H1 (cell line): ENCODE measurements at regions not wholly inside any gene's neighbourhood (a gene's known extent, or its start where the extent isn't known, plus 50 kb on each side); places are given as distances from the start of the nearest gene placed in this dataset.

Experiments used
- CTCF ChIA-PET: fragments of 300-600 bp; sonication (Branson Sonifier 250); formaldehyde crosslinking; loops from one replicate; lab custom pipeline; 2021; ENCODE audit not compliant: partially characterized antibody; lab: Charles Lee
- POLR2A ChIA-PET: fragments of 300-600 bp; sonication (Branson Sonifier 250); formaldehyde crosslinking; loops from one replicate; lab custom pipeline; 2021; ENCODE audit warnings: inconsistent platforms; ENCODE audit not compliant: partially characterized antibody; lab: Charles Lee
- DNase-seq, 2 experiments: peaks; one replicate each; pipeline versions ENCODE4 v3.0.0 to v3.0.0-alpha.2; 2010 to 2022; ENCODE audit warnings: low spot score in 2 of 2, low read depth in 1 of 2, mixed read lengths in 1 of 2
- FAIRE-seq: peaks from 2 replicates; lab custom pipeline; 2011; peaks lifted over from hg19 to GRCh38; lab: Jason Lieb, UNC
- H2AFZ ChIP-seq: 2 replicates; pipeline ENCODE4 v1.8.1; 2012; ENCODE audit warnings: low read length, inconsistent platforms
- H2AK5ac ChIP-seq: 2 replicates; pipeline ENCODE4 v1.6.1; 2013; ENCODE audit warnings: low read depth, low read length
- H2BK120ac ChIP-seq: replicated peaks from 2 replicates; pipeline ENCODE3; 2013; ENCODE audit warnings: low read depth, low read length, inconsistent platforms
- H2BK12ac ChIP-seq: 2 replicates; pipeline ENCODE4 v1.6.1; 2013; ENCODE audit warnings: low read depth, low read length
- H2BK15ac ChIP-seq: 2 replicates; pipeline ENCODE4 v1.6.1; 2013; ENCODE audit warnings: low read length
- H2BK20ac ChIP-seq: 2 replicates; pipeline ENCODE4 v1.6.1; 2013; ENCODE audit warnings: low read length
- H2BK5ac ChIP-seq: 2 replicates; pipeline ENCODE4 v1.6.1; 2013; ENCODE audit warnings: low read depth, low read length
- H3K14ac ChIP-seq: 2 replicates; pipeline ENCODE4 v1.6.1; 2013; ENCODE audit warnings: inconsistent platforms; ENCODE audit not compliant: insufficient read length
- H3K18ac ChIP-seq: 2 replicates; pipeline ENCODE4 v1.6.1; 2013; ENCODE audit warnings: low read length; ENCODE audit errors: extremely low read depth
- H3K23ac ChIP-seq: 2 replicates; pipeline ENCODE4 v1.6.1; 2013; ENCODE audit warnings: inconsistent platforms; ENCODE audit not compliant: insufficient read length
- H3K23me2 ChIP-seq: 2 replicates; pipeline ENCODE4 v1.6.1; 2013; ENCODE audit warnings: low read depth, low read length
- H3K27ac ChIP-seq: 2 replicates; pipeline ENCODE4 v1.6.1; 2011; ENCODE audit warnings: low read depth, low read length, inconsistent platforms
- H3K27me3 ChIP-seq, 4 experiments: replicated peaks in 1 of 4; 1 replicate in 1 of 4; 2 replicates in 3 of 4; pipeline versions ENCODE4 v1.6.1 to v1.8.1; 2011 to 2013; ENCODE audit warnings: low read length in 3 of 4, mild to moderate bottlenecking in 3 of 4, inconsistent platforms in 2 of 4, mixed read lengths in 2 of 4, moderate library complexity in 1 of 4; ENCODE audit not compliant: control insufficient read depth in 3 of 4, insufficient read depth in 3 of 4; ENCODE audit errors: extremely low read depth in 1 of 4
- H3K36me3 ChIP-seq, 4 experiments: 2 replicates each; pipeline versions ENCODE4 v1.6.1 to v1.8.1; 2011 to 2013; ENCODE audit warnings: mild to moderate bottlenecking in 4 of 4, low read length in 3 of 4, moderate library complexity in 2 of 4, control low read depth in 1 of 4, inconsistent platforms in 1 of 4; ENCODE audit not compliant: insufficient read depth in 4 of 4, control insufficient read depth in 2 of 4
- H3K4ac ChIP-seq: replicated peaks from 2 replicates; pipeline ENCODE3; 2013; ENCODE audit warnings: low read length, low read depth, mixed read lengths, inconsistent platforms; ENCODE audit not compliant: insufficient read length
- H3K4me1 ChIP-seq, 4 experiments: replicated peaks in 1 of 4; 1 replicate in 1 of 4; 2 replicates in 3 of 4; pipeline versions ENCODE4 v1.6.1 to v1.8.1; 2011 to 2013; ENCODE audit warnings: low read length in 3 of 4, inconsistent platforms in 2 of 4, mixed read lengths in 1 of 4; ENCODE audit not compliant: insufficient read depth in 4 of 4, control insufficient read depth in 3 of 4
- H3K4me2 ChIP-seq, 2 experiments: 2 replicates each; pipeline versions ENCODE4 v1.6.1 to v1.8.1; 2011 to 2013; ENCODE audit warnings: low read depth in 2 of 2, low read length in 2 of 2, control low read depth in 1 of 2, inconsistent platforms in 1 of 2, mild to moderate bottlenecking in 1 of 2; ENCODE audit not compliant: insufficient read depth in 1 of 2
- H3K4me3 ChIP-seq, 4 experiments: fragments of 200-600, 300-600 bp in 1 of 4; sonication (generic), shearing (Covaris generic), sonication (Bioruptor Twin) in 1 of 4; 2 replicates each; pipeline versions ENCODE4 v1.5.1 to v1.8.1; 2011 to 2016; ENCODE audit warnings: low read length in 4 of 4, low read depth in 3 of 4, control low read depth in 2 of 4, inconsistent platforms in 2 of 4, mild to moderate bottlenecking in 2 of 4, mixed read lengths in 1 of 4, moderate library complexity in 1 of 4; ENCODE audit not compliant: insufficient read depth in 2 of 4; ENCODE audit errors: extremely low read depth in 1 of 4
- H3K56ac ChIP-seq: replicated peaks from 2 replicates; pipeline ENCODE3; 2013; ENCODE audit warnings: low read depth, mild to moderate bottlenecking, mixed read lengths, low read length, inconsistent platforms; ENCODE audit not compliant: insufficient read length
- H3K79me1 ChIP-seq: 2 replicates; pipeline ENCODE4 v1.6.1; 2013; ENCODE audit warnings: low read depth, low read length, control low read depth
- H3K79me2 ChIP-seq, 2 experiments: 2 replicates each; pipeline versions ENCODE4 v1.6.1 to v1.8.1; 2012 to 2013; ENCODE audit warnings: low read length in 2 of 2, mild to moderate bottlenecking in 2 of 2, inconsistent platforms in 1 of 2; ENCODE audit not compliant: insufficient read depth in 2 of 2, control insufficient read depth in 1 of 2
- H3K9ac ChIP-seq, 4 experiments: replicated peaks in 1 of 4; 1 replicate in 1 of 4; 2 replicates in 3 of 4; pipeline versions ENCODE4 v1.6.1 to v1.8.1; 2011 to 2013; ENCODE audit warnings: low read depth in 3 of 4, low read length in 3 of 4, control low read depth in 2 of 4, mild to moderate bottlenecking in 2 of 4, moderate library complexity in 2 of 4, inconsistent platforms in 1 of 4; ENCODE audit errors: extremely low read depth in 1 of 4
- H3K9me3 ChIP-seq, 2 experiments: 2 replicates each; pipeline versions ENCODE4 v1.6.1 to v1.8.1; 2012 to 2013; ENCODE audit warnings: mild to moderate bottlenecking in 2 of 2, moderate library complexity in 2 of 2, control low read depth in 1 of 2, inconsistent platforms in 1 of 2, low read depth in 1 of 2, low read length in 1 of 2, mixed read lengths in 1 of 2; ENCODE audit not compliant: insufficient read depth in 2 of 2
- H4K20me1 ChIP-seq, 2 experiments: replicated peaks in 1 of 2; 2 replicates each; pipeline versions ENCODE3 to v1.8.1; 2011 to 2013; ENCODE audit warnings: inconsistent platforms in 2 of 2, low read length in 2 of 2, mild to moderate bottlenecking in 1 of 2; ENCODE audit not compliant: insufficient read depth in 2 of 2, control insufficient read depth in 1 of 2
- H4K5ac ChIP-seq: 2 replicates; pipeline ENCODE4 v1.6.1; 2013; ENCODE audit warnings: low read length, low read depth, mixed read lengths, inconsistent platforms; ENCODE audit not compliant: insufficient read length
- H4K8ac ChIP-seq: 2 replicates; pipeline ENCODE4 v1.8.0; 2013; ENCODE audit warnings: mild to moderate bottlenecking, moderate library complexity, low read length, inconsistent platforms; ENCODE audit not compliant: insufficient read depth; ENCODE audit errors: extremely low read depth
- H4K91ac ChIP-seq: replicated peaks from 2 replicates; pipeline ENCODE3; 2013; ENCODE audit warnings: low read length, mixed read lengths, inconsistent platforms; ENCODE audit not compliant: insufficient read length
- CBX5 ChIP-seq: fragments of 300-800, 300-1000 bp; sonication (generic); IDR thresholded peaks from 2 replicates; pipeline ENCODE4 v1.7.1; 2016; ENCODE audit warnings: antibody characterized with exemption, low read length, low read depth
- CBX8 ChIP-seq: fragments of 300-800, 300-1000 bp; sonication (generic); IDR thresholded peaks from 2 replicates; pipeline ENCODE4 v1.7.1; 2016; ENCODE audit warnings: low read depth, low read length, borderline replicate concordance
- FOSL1 ChIP-seq: IDR thresholded peaks from 2 replicates; pipeline ENCODE4 v1.6.1; 2011; ENCODE audit warnings: mild to moderate bottlenecking, low read depth, low read length, moderate library complexity; ENCODE audit not compliant: insufficient read depth
- GABPA ChIP-seq: IDR thresholded peaks from 2 replicates; pipeline ENCODE4 v1.6.1; 2011; ENCODE audit warnings: mild to moderate bottlenecking, low read length, moderate library complexity, borderline replicate concordance; ENCODE audit not compliant: insufficient read depth
- JUN ChIP-seq: IDR thresholded peaks from 2 replicates; pipeline ENCODE4 v1.6.1; 2011; ENCODE audit warnings: low read depth, mild to moderate bottlenecking, improper control_type of control experiment, low read length
- RNF2 ChIP-seq: fragments of 200-900, 300-1000 bp; sonication (generic); IDR thresholded peaks from 2 replicates; pipeline ENCODE4 v1.7.1; 2016; ENCODE audit warnings: borderline replicate concordance, low read depth, mild to moderate bottlenecking, antibody characterized with exemption, low read length; ENCODE audit not compliant: poor library complexity, severe bottlenecking; ENCODE audit errors: missing control alignments
- SIN3A ChIP-seq, 2 experiments: IDR thresholded peaks in 1 of 2; conservative IDR thresholded peaks in 1 of 2; 2 replicates each; pipeline ENCODE4 v1.6.1; 2011 to 2012; ENCODE audit warnings: low read length in 2 of 2, improper control_type of control experiment in 1 of 2, low read depth in 1 of 2, mild to moderate bottlenecking in 1 of 2
- SIX5 ChIP-seq: IDR thresholded peaks from 2 replicates; pipeline ENCODE4 v1.6.1; 2011; ENCODE audit warnings: mild to moderate bottlenecking, low read depth, low read length
- SUZ12 ChIP-seq: fragments of 200-600 bp; sonication (generic); IDR thresholded peaks from 2 replicates; pipeline ENCODE4 v1.6.1; 2012; ENCODE audit warnings: mild to moderate bottlenecking, inconsistent platforms, low read length, moderate library complexity, mixed read lengths
- WGBS, 2 experiments: shearing (Covaris generic) in 1 of 2; methylation state at CpG; one replicate each; pipeline versions ENCODE4 v1.1.6 to v1.1.7; 2013 to 2015; ENCODE audit warnings: low lambda C conversion rate in 2 of 2, mixed read lengths in 2 of 2, inconsistent platforms in 1 of 2, low coverage in 1 of 2, missing lambda C conversion rate in 1 of 2; ENCODE audit not compliant: insufficient replicate concordance in 2 of 2, insufficient coverage in 1 of 2, insufficient read length in 1 of 2; ENCODE audit errors: extremely low coverage in 1 of 2, missing lambda C conversion rate in 1 of 2; 5-methylcytosine and 5-hydroxymethylcytosine counted together
- TF ChIP-seq, protein P1 (sequence below): IDR thresholded peaks from 2 replicates; pipeline ENCODE4 v1.6.1; 2012; ENCODE audit warnings: low read length, inconsistent platforms
- TF ChIP-seq, protein P2 (sequence below): IDR thresholded peaks from 2 replicates; pipeline ENCODE4 v1.6.1; 2011; ENCODE audit warnings: low read length, improper control_type of control experiment

DNA sequence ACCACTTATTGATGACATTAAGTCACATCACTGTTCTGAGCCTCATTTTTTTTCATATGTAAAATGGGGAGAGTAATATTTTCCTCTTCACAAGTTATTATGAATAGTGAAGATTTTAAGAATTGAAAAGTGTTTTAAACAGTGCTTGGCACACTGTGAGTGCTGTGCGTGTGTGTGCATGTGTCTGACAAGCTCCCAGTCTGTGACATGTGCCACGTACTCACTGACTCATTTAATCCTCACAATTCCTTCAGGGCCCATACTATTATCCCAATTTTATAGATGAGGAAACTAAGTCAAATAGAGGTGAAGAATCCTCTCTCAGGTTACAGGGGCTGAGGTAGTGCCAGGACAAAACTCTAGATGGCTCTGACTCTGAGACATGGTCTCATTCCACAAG lies 114.1 kb upstream of the NWD2 start:
- DNase-seq (no peak), FAIRE-seq (no peak)
- H4K5ac ChIP-seq, result no peak overlapping the region
- no peak overlapping the region for H3K18ac ChIP-seq
- no peaks in the 10 kb centered on the region for H3K36me3 ChIP-seq
- no peaks in the 10 kb centered on the region for H3K79me2 ChIP-seq
- WGBS, 2 experiments, result 82% methylated on average over 2 of the region's 2 CpGs; no CpG with 5 or more reads in 1 of the 2 experiments
- H3K27ac ChIP-seq, result no peak overlapping the region
- no peak overlapping the region for H3K56ac ChIP-seq
- no peak overlapping the region for H2BK12ac ChIP-seq
- H4K91ac ChIP-seq, result no peak overlapping the region
- CTCF ChIA-PET, result interaction anchor here (0.8 to 1.2 kb wide), 2 partner anchors 10 to 369 kb away, joined by 3 read pairs; no protein-coding TSS in a partner anchor
- no peak overlapping the region for H3K14ac ChIP-seq
- H2AK5ac ChIP-seq, result no peak overlapping the region
- H3K9me3 ChIP-seq, result no peaks in the 10 kb centered on the region
- no peaks in the 10 kb centered on the region for H3K27me3 ChIP-seq
- no peak overlapping the region for H2BK120ac ChIP-seq
- H3K4ac ChIP-seq, result no peak overlapping the region
- no peak overlapping the region for H2AFZ ChIP-seq
- no peaks in the 10 kb centered on the region for H3K4me1 ChIP-seq
- no peak overlapping the region for H2BK15ac ChIP-seq
- POLR2A ChIA-PET, result no interaction called here
- no peak overlapping the region for H2BK5ac ChIP-seq
- no peak overlapping the region for H4K8ac ChIP-seq
- no peak overlapping the region for H3K4me2 ChIP-seq
- no peak overlapping the region for H2BK20ac ChIP-seq
- H3K23ac ChIP-seq, result no peak overlapping the region
- no peak overlapping the region for H3K4me3 ChIP-seq
- no peaks in the 10 kb centered on the region for H3K79me1 ChIP-seq
- H3K9ac ChIP-seq, result no peak overlapping the region
- H4K20me1 ChIP-seq, result no peaks in the 10 kb centered on the region
- H3K23me2 ChIP-seq, result no peaks in the 10 kb centered on the region
- TF ChIP-seq SIX5 (no peak), FOSL1 (no peak), SUZ12 (no peak), GABPA (no peak), CBX5 (no peak), JUN (no peak), SIN3A (conservative IDR thresholded peaks at IDR 0.05 in 1 of 2, IDR thresholded peaks at IDR 0.05 in 1 of 2; ENCODE audit: low read depth in 1 of 2, low read length in 2 of 2) (no peak), CBX8 (no peak), RNF2 (no peak)
- TF ChIP-seq, protein P1, sequence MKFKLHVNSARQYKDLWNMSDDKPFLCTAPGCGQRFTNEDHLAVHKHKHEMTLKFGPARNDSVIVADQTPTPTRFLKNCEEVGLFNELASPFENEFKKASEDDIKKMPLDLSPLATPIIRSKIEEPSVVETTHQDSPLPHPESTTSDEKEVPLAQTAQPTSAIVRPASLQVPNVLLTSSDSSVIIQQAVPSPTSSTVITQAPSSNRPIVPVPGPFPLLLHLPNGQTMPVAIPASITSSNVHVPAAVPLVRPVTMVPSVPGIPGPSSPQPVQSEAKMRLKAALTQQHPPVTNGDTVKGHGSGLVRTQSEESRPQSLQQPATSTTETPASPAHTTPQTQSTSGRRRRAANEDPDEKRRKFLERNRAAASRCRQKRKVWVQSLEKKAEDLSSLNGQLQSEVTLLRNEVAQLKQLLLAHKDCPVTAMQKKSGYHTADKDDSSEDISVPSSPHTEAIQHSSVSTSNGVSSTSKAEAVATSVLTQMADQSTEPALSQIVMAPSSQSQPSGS, result no peak
- TF ChIP-seq, protein P2, sequence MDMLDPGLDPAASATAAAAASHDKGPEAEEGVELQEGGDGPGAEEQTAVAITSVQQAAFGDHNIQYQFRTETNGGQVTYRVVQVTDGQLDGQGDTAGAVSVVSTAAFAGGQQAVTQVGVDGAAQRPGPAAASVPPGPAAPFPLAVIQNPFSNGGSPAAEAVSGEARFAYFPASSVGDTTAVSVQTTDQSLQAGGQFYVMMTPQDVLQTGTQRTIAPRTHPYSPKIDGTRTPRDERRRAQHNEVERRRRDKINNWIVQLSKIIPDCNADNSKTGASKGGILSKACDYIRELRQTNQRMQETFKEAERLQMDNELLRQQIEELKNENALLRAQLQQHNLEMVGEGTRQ, result no peak
